AG04449 (cell line): ENCODE measurements at regions not wholly inside any gene's neighbourhood (a gene's known extent, or its start where the extent isn't known, plus 50 kb on each side); places are given as distances from the start of the nearest gene placed in this dataset.
"Not testable (repeated sequence)": the region's sequence is repeated elsewhere in the genome, so short reads cannot be mapped to it uniquely, and the experiment has no call there.

ENCODE experiments used
- CTCF ChIA-PET: fragments of 350-600 bp; formaldehyde crosslinking; extraction: SDS; loops from one replicate; lab custom pipeline; 2021; ENCODE audit warnings: antibody characterized with exemption; lab: Yijun Ruan, JAX
- POLR2A ChIA-PET: fragments of 400-600, 350-600 bp; formaldehyde crosslinking; extraction: SDS; loops from one replicate; lab custom pipeline; 2020; ENCODE audit warnings: antibody characterized with exemption, inconsistent platforms; lab: Yijun Ruan, JAX
- DNase-seq: peaks from one replicate; pipeline ENCODE4 v3.0.0-alpha.2; 2010; ENCODE audit warnings: low read depth, low spot score
- H3K4me3 ChIP-seq: 2 replicates; pipeline ENCODE4 v1.5.1; 2011; ENCODE audit warnings: low read depth, mild to moderate bottlenecking, control low read depth, low read length
- TF ChIP-seq, protein P1 (sequence below): IDR thresholded peaks from one replicate; pipeline ENCODE4 v1.5.1; 2011; ENCODE audit warnings: mild to moderate bottlenecking, moderate library complexity, low read length, control low read depth, inconsistent platforms; ENCODE audit not compliant: insufficient read depth; ENCODE audit errors: missing control alignments

DNA sequence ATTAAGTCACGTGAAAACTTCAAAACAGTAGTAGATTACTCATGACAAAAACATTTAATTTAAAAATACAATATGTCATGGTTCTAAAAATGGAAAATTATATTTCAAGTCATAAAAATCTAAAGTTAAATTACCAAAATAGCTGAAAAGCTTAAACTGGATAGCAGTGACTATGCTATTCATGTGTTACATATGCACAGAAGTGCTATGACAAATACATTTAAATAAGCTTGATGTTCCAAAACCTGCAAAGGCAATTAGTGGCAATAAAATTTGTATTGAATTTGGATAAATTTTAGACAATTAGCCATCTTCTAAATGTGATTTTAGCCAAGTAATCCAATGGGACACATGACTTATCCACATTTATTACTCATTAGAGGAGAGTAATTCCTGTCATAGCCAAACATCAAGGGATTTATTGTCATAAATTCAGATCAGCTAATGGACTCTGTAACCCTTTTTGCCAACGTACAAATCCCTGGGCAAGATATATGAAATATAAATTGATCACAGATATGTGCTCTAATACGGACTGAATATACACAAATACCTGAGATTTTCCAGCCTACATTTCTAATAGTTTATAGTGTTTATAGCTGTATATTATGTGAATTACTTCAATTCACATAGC lies 419.4 kb downstream of the ISL1 start:
- POLR2A ChIA-PET = no interaction called here
- CTCF ChIA-PET = no interaction called here

DNA sequence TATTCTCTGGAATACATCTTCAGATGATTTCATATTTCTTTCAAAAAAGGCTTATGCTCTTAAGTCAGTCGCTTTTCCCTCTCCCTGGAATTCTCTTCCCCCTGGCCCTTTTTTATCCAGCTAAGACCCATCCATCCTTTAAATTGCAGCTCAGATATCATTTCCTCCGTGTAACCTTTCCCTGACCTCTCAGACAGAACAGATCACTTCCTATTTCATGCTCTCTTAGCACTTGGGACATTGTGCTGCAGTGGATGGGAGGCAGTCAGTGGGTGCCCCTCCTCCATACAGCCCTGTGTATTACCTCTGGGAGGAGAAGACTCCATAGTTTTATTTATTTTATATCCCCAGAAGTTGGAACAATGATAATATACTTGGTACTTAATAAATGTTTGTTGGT lies 423.4 kb downstream of the ISL1 start:
- TF ChIP-seq, protein P1, sequence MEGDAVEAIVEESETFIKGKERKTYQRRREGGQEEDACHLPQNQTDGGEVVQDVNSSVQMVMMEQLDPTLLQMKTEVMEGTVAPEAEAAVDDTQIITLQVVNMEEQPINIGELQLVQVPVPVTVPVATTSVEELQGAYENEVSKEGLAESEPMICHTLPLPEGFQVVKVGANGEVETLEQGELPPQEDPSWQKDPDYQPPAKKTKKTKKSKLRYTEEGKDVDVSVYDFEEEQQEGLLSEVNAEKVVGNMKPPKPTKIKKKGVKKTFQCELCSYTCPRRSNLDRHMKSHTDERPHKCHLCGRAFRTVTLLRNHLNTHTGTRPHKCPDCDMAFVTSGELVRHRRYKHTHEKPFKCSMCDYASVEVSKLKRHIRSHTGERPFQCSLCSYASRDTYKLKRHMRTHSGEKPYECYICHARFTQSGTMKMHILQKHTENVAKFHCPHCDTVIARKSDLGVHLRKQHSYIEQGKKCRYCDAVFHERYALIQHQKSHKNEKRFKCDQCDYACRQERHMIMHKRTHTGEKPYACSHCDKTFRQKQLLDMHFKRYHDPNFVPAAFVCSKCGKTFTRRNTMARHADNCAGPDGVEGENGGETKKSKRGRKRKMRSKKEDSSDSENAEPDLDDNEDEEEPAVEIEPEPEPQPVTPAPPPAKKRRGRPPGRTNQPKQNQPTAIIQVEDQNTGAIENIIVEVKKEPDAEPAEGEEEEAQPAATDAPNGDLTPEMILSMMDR = no peak
- CTCF ChIA-PET = no interaction called here
- POLR2A ChIA-PET = no interaction called here
- no peak for DNase-seq
- H3K4me3 ChIP-seq = no peak overlapping the region

More for the DNA sequence above, 419.4 kb downstream of the ISL1 start:
- TF ChIP-seq, protein P1 = no peak
- H3K4me3 ChIP-seq = no peak overlapping the region
- DNase-seq = no peak

DNA sequence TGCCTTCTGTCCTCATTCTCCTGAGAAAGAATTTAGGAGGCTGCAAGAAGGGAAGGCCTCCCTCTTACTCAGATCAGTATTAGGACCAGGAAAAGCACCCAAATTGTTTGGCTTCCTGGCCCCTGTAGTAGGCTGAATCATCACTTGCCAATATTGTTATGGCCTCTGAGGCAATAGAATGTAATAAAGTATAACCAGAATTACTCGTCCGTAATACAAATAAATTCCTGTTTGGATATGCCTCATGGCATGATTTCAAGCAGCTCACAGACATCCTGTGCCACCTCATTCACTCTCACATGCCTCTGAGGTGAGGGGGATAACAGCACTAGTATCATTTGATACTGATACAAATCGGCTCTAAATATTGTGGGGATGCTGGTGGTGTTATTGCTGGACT lies 427.3 kb downstream of the ISL1 start:
- no peak overlapping the region for H3K4me3 ChIP-seq
- TF ChIP-seq, protein P1 = no peak
- CTCF ChIA-PET = no interaction called here
- POLR2A ChIA-PET = no interaction called here
- no peak for DNase-seq

DNA sequence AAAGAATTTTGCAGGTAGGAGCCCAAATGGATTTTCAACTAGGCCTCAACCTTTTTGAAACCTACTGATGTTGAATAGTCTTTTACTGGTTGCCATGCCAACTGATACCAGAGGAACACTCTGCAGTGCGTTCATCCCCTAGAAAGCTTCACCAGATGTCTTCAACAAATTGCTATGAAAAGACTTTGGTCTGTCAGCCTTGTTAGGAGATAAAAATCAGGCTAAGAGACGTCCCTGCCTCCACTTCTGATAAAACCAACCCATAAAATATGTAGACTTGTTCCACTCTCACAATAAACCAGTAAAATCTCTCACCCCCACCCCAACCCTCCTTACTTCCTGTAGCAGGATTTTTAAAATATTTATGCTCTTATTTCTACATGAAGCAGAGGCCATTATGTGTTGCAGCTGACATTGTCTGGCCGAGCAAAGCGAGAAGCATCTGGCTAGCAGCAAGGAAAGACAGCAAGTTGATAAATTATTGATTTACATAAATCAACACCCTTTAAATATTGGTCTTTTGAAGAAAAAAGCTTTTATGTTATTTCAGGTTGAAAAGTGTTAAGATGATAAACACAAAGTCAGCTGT lies 428.7 kb downstream of the ISL1 start:
- DNase-seq = no peak
- POLR2A ChIA-PET = no interaction called here
- TF ChIP-seq, protein P1 = no peak
- H3K4me3 ChIP-seq = no peak overlapping the region
- CTCF ChIA-PET = no interaction called here

DNA sequence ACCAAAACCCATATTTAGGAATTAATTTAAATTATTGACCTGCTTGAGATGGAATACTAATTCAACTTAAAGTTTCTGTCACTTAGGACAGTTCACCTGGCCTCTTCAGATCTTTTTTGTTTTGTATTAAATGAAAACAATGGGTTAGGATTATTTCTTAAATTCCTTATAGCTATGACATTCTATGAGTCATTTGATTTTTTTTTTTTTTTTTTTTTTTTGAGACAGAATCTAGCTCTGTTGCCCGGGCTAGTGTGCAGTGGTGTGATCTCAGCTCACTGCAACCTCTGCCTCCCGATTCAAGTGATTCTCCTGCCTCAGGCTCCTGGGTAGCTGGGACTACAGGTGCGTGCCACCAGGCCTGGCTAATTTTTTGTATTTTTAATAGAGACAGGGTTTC lies 431.6 kb downstream of the ISL1 start:
- H3K4me3 ChIP-seq, CTCF ChIA-PET, POLR2A ChIA-PET, DNase-seq: not testable (repeated sequence)

DNA sequence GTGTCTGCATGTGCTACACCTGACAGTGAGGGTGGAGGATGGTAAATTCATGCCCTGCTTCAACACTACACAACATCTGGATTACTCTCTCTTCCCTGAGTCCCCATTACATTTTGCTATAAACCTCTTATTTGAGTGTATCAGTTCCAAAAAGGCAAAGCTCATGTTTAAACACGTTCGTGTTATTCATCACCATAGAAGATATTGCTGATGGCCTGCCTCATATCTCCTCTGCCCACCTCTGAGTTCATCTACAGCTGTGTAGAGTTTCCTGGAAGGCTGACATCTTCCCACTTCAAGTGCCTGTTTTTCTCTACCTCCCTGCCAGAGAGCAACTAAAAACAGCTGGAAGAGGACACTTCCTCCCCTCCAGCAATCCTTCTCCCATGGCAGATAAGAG lies 433.2 kb downstream of the ISL1 start:
- CTCF ChIA-PET = no interaction called here
- POLR2A ChIA-PET = no interaction called here
- no peak for DNase-seq
- no peak overlapping the region for H3K4me3 ChIP-seq
- TF ChIP-seq, protein P1 = no peak

DNA sequence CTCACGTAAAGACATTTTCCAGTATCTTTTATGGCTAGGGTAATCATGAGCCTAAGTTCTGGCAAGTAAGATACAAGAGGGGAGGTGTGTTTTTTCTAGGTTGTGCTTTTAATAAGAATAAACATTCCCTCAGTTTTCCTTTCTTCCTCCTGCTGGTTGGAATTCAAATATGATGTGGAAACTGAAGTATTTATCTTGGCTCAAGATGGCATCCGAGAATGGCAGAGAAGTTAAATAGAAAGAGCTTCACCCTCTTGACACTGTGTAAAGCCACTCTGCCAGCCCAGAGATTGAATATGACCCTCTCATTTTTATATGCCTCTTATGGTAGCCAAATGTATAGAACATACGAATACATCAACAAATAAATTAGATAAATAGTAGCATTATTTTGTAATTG lies 438.4 kb downstream of the ISL1 start:
- CTCF ChIA-PET = no interaction called here
- DNase-seq = no peak
- TF ChIP-seq, protein P1 = no peak
- POLR2A ChIA-PET = no interaction called here
- H3K4me3 ChIP-seq = no peak overlapping the region
